ENCODE measurements at regions not wholly inside any gene's neighbourhood (a gene's known extent, or its start where the extent isn't known, plus 50 kb on each side); places are given as distances from the start of the nearest gene placed in this dataset.

DNA sequence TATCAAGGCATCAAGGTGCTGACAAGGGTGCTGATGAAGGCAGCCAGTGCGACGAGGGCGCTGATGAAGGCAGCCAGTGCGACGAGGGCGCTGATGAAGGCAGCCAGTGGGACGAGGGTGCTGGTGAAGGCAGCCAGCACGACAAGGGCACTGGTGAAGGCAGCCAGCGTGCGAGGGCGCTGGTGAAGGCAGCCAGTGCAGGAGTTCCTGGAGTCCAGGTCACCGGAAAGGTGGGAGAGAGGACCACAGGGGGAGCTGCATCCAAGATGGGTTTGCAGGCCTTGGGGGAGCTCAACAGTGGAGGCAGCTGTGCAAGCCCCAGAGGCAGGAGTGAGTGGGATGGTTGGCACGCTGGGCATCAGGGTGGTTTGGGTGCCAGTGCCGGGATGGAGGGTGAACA is 176.3 kb downstream of the TBXT start:
- DNase-seq (ENCODE audit: low spot score), result no peak

DNA sequence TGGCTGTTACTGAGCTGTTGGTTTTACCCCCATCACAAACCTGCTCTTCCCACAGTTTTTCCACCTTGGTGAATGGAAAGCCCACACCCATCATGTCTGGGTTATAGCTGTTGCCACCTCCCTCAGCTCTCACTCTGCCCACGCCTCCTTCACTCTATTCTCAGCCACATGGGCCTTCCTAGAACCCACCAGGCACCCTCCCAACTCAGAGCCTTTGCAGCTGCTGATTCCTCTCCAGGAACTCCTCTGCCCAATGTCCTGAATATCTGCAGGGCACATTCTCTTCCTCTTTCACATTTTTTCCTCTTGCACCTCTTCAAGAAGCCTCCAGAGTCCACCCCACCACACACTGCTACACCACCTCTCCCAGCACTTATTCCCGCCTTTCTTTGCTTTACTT is 177.4 kb downstream of the TBXT start:
- TF ChIP-seq, protein P1, sequence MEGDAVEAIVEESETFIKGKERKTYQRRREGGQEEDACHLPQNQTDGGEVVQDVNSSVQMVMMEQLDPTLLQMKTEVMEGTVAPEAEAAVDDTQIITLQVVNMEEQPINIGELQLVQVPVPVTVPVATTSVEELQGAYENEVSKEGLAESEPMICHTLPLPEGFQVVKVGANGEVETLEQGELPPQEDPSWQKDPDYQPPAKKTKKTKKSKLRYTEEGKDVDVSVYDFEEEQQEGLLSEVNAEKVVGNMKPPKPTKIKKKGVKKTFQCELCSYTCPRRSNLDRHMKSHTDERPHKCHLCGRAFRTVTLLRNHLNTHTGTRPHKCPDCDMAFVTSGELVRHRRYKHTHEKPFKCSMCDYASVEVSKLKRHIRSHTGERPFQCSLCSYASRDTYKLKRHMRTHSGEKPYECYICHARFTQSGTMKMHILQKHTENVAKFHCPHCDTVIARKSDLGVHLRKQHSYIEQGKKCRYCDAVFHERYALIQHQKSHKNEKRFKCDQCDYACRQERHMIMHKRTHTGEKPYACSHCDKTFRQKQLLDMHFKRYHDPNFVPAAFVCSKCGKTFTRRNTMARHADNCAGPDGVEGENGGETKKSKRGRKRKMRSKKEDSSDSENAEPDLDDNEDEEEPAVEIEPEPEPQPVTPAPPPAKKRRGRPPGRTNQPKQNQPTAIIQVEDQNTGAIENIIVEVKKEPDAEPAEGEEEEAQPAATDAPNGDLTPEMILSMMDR (IDR thresholded peaks at IDR 0.05; ENCODE audit: extremely low read depth, missing control alignments), result no peak
- DNase-seq (ENCODE audit: low spot score), result no peak

More for the DNA sequence above, 176.3 kb downstream of the TBXT start:
- TF ChIP-seq, protein P1 (IDR thresholded peaks at IDR 0.05; ENCODE audit: extremely low read depth, missing control alignments), result no peak

DNA sequence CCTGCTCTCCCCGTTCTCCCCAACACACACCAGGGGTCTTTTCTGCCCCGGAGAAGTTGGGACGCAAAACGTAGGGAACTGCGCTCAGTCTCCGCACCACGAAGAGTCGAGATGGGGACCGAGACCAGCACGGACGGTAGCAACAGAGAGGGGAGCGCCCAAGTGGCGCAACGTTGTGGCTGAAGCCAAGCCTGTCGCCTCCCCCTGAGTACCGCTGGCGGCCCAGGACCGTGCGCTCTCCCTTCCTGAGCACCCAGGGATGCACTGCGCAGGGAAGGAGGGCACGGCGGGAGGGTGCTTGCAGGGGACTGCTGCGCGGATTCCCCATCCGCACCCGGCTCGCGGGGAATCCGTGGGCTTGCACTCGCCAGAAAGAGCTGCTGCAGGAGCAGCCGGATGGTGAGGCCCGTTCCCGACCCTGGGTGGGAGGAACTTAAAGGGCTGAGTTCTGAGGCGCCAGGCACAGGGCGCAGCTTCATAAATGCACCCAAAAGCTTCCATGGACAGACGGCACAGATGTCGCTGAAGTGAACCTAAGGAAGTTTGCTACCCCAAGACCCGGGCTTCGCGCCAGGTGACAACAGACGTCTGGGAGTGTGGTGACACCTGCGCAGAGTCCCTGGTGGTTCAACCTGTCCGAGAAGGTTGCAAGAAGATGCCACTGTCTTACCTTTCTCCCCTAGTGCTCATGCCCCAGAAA is 178.7 kb downstream of the TBXT start:
- DNase-seq (ENCODE audit: low spot score), result no peak

DNA sequence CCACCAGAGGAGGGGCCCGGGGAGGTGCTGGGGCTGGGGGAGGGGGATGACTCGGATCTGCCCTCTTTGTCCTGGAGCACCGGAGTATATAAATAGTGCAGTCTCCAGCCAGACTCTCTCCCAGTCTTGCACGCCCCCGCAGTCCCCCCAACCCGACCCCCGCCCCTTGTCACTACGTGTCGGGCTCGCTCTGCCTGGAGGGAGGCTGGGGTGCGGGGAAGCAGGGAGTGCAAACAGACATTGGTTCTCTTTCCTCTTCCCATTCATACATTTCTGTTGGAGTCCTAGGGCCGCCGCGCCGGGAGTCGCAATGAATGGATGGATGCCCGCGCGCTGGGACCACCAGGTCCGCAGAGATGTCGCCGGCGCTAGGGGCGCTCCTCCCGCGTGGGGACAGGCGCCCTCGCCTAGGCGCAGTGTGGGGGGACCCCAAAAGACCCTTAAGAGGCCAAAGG is 179.3 kb downstream of the TBXT start:
- TF ChIP-seq, protein P1 (IDR thresholded peaks at IDR 0.05; ENCODE audit: extremely low read depth, missing control alignments), result no peak
- no peak for DNase-seq (ENCODE audit: low spot score)

More for the DNA sequence above, 178.7 kb downstream of the TBXT start:
- TF ChIP-seq, protein P1 (IDR thresholded peaks at IDR 0.05; ENCODE audit: extremely low read depth, missing control alignments), result no peak

DNA sequence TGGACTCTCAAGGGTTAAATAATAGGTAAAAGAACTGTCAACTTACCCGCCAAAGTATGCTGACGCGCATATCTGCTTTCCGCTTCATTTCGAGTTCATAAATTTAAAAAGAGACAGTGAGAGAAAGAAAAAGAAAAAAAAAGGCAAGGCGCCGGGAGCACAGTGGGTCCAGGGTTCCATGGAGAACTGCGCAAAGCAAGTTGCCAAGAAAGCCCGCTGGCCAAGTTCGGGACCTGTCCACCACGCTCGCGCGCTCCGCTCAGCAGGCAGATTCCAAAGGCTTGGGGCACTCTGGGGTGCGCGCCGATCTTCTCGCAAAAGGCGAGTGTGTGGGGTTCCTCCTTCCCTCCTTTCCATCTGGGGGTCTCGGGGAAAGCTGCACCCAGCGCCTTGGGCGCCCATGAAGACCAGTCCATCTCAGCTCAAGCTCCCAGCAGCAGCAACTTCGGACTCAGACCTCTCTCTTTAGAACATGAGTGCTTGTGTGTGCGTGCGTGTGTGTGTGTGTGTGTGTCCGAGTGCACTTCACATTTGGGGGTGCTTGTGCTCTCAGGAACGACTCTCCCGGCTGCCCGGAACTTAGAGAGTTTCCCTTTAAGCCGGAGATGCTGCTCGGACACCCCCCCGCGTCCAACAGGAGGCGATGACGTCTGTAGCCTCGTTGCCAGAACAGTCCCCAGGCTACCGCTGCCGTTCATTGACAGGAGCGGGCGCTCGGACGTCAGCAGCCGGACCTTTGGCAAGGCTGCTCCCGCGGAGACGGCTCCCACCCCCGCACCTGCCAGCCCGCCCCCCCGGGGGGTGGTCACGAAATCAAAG is 180.0 kb downstream of the TBXT start:
- no peak for DNase-seq (ENCODE audit: low spot score)
- TF ChIP-seq, protein P1 (IDR thresholded peaks at IDR 0.05; ENCODE audit: extremely low read depth, missing control alignments), result no peak

DNA sequence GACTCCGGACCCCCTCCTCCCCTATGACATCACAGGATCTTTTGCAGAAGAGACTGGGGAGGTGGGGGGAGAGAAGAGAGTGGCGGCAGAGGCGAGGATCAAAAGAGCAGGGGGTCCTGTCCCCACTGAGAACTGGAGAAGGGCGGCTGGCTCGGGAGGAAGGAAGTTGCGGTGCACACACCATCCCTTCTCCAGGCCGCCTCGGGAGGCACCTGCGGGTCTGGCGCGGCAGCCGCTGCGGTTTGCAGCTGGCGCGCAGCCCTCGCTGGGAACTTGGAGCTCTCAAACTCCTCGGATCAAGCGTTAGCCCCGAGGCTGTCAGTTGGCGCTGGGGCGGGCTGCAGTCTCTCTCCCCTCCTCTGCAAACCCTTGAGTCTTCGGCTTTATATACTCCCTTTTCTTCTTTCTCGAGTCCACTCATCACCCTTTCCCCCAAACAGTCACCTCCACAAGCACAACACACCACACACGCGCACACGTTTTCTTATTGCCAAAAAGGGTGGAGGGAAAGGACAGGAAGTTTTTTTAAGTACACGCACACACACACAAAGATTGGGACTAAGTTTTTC is 180.7 kb downstream of the TBXT start:
- DNase-seq (ENCODE audit: low spot score), result no peak
- TF ChIP-seq, protein P1 (IDR thresholded peaks at IDR 0.05; ENCODE audit: extremely low read depth, missing control alignments), result no peak

All from GM20000 (cell line).